ENCODE measurements at regions not wholly inside any gene's neighbourhood (a gene's known extent, or its start where the extent isn't known, plus 50 kb on each side); places are given as distances from the start of the nearest gene placed in this dataset.

- H4K91ac ChIP-seq (ENCODE audit: low read depth, low read length): no peak overlapping the region
These were observed 866.3 kb downstream of the ROBO2 start for GRCh38 chr3:77906102-77906709.

GRCh38 chr3:77913524-77914174, 873.8 kb downstream of the ROBO2 start:
- Histone ChIP-seq H2AFZ (ENCODE audit: insufficient read depth, low read length, poor library complexity) (no peak overlapping the region), H2BK5ac (ENCODE audit: low read depth, low read length, poor library complexity) (no peak overlapping the region), H3K9me3 (ENCODE audit: insufficient read depth, low read depth, low read length) (no peaks in the 10 kb centered on the region), H3K14ac (ENCODE audit: low read length) (no peak overlapping the region), H4K8ac (ENCODE audit: low read depth, low read length) (no peak overlapping the region), H3K4me3 (ENCODE audit: low read depth, low read length) (no peak overlapping the region), H3K36me3 (ENCODE audit: control insufficient read depth in 1 of 2, insufficient read depth in 2 of 2, low read length in 2 of 2) (no peaks in the 10 kb centered on the region), H2AK5ac (ENCODE audit: low read length) (no peak overlapping the region), H3K4me2 (ENCODE audit: low read length) (no peak overlapping the region), H4K12ac (ENCODE audit: low read depth, low read length) (no peak overlapping the region), H3K27me3 (ENCODE audit: insufficient read depth, low read length) (no peaks in the 10 kb centered on the region), H3K79me1 (ENCODE audit: low read length) (no peaks in the 10 kb centered on the region), H3K4ac (ENCODE audit: low read depth, low read length) (no peak overlapping the region), H3K79me2 (ENCODE audit: control insufficient read depth, insufficient read depth, low read length, poor library complexity) (no peaks in the 10 kb centered on the region), H2BK120ac (ENCODE audit: insufficient read depth, low read length, poor library complexity) (no peak overlapping the region), H3K9ac (ENCODE audit: low read length) (no peak overlapping the region), H2BK12ac (ENCODE audit: low read length) (no peak overlapping the region), H4K91ac (ENCODE audit: low read depth, low read length) (no peak overlapping the region), H3K18ac (ENCODE audit: low read length) (no peak overlapping the region), H3K4me1 (ENCODE audit: control insufficient read depth in 1 of 2, insufficient read depth in 2 of 2, low read length in 2 of 2) (no peaks in the 10 kb centered on the region), H3K23ac (ENCODE audit: low read length) (no peak overlapping the region), H3K27ac (ENCODE audit: low read depth, low read length) (no peak overlapping the region)
- no peak for DNase-seq
- WGBS (ENCODE audit: extremely low coverage, insufficient coverage, insufficient read length): no CpG with 5 or more reads among the region's 3 CpGs

More at GRCh38 chr3:77906102-77906709, 866.3 kb downstream of the ROBO2 start:
- Histone ChIP-seq H3K79me1 (ENCODE audit: low read length) (no peaks in the 10 kb centered on the region), H3K14ac (ENCODE audit: low read length) (no peak overlapping the region), H3K4ac (ENCODE audit: low read depth, low read length) (no peak overlapping the region), H3K27ac (ENCODE audit: low read depth, low read length) (no peak overlapping the region), H3K18ac (ENCODE audit: low read length) (no peak overlapping the region), H2AFZ (ENCODE audit: insufficient read depth, low read length, poor library complexity) (no peak overlapping the region), H2AK5ac (ENCODE audit: low read length) (no peak overlapping the region), H3K23ac (ENCODE audit: low read length) (no peak overlapping the region), H2BK120ac (ENCODE audit: insufficient read depth, low read length, poor library complexity) (no peak overlapping the region), H3K36me3 (ENCODE audit: control insufficient read depth in 1 of 2, insufficient read depth in 2 of 2, low read length in 2 of 2) (no peaks in the 10 kb centered on the region), H2BK12ac (ENCODE audit: low read length) (no peak overlapping the region), H4K8ac (ENCODE audit: low read depth, low read length) (no peak overlapping the region), H3K79me2 (ENCODE audit: control insufficient read depth, insufficient read depth, low read length, poor library complexity) (no peaks in the 10 kb centered on the region), H3K4me1 (ENCODE audit: control insufficient read depth in 1 of 2, insufficient read depth in 2 of 2, low read length in 2 of 2) (no peaks in the 10 kb centered on the region), H3K4me2 (ENCODE audit: low read length) (no peak overlapping the region), H3K9me3 (ENCODE audit: insufficient read depth, low read depth, low read length) (no peaks in the 10 kb centered on the region), H3K4me3 (ENCODE audit: low read depth, low read length) (no peak overlapping the region), H3K27me3 (ENCODE audit: insufficient read depth, low read length) (no peaks in the 10 kb centered on the region), H3K9ac (ENCODE audit: low read length) (no peak overlapping the region), H2BK5ac (ENCODE audit: low read depth, low read length, poor library complexity) (no peak overlapping the region), H4K12ac (ENCODE audit: low read depth, low read length) (no peak overlapping the region)
- DNase-seq: no peak
- WGBS (ENCODE audit: extremely low coverage, insufficient coverage, insufficient read length): no CpG with 5 or more reads among the region's 3 CpGs

- no peak overlapping the region for H2BK120ac ChIP-seq (ENCODE audit: insufficient read depth, low read length, poor library complexity)
- no peak overlapping the region for H3K9ac ChIP-seq (ENCODE audit: low read length)
- H3K4me3 ChIP-seq (ENCODE audit: low read depth, low read length): no peak overlapping the region
- H2AFZ ChIP-seq (ENCODE audit: insufficient read depth, low read length, poor library complexity): no peak overlapping the region
- no peak overlapping the region for H2AK5ac ChIP-seq (ENCODE audit: low read length)
- no peaks in the 10 kb centered on the region for H3K36me3 ChIP-seq (ENCODE audit: control insufficient read depth in 1 of 2, insufficient read depth in 2 of 2, low read length in 2 of 2)
- no peak overlapping the region for H4K12ac ChIP-seq (ENCODE audit: low read depth, low read length)
- no peaks in the 10 kb centered on the region for H3K79me2 ChIP-seq (ENCODE audit: control insufficient read depth, insufficient read depth, low read length, poor library complexity)
- no peak overlapping the region for H4K8ac ChIP-seq (ENCODE audit: low read depth, low read length)
- H3K9me3 ChIP-seq (ENCODE audit: insufficient read depth, low read depth, low read length): no peaks in the 10 kb centered on the region
- no peaks in the 10 kb centered on the region for H3K4me1 ChIP-seq (ENCODE audit: control insufficient read depth in 1 of 2, insufficient read depth in 2 of 2, low read length in 2 of 2)
- H2BK5ac ChIP-seq (ENCODE audit: low read depth, low read length, poor library complexity): no peak overlapping the region
- H3K79me1 ChIP-seq (ENCODE audit: low read length): no peaks in the 10 kb centered on the region
- H3K27me3 ChIP-seq (ENCODE audit: insufficient read depth, low read length): no peaks in the 10 kb centered on the region
- no peak for DNase-seq
- no peak overlapping the region for H2BK12ac ChIP-seq (ENCODE audit: low read length)
- no peak overlapping the region for H3K18ac ChIP-seq (ENCODE audit: low read length)
- no peak overlapping the region for H4K91ac ChIP-seq (ENCODE audit: low read depth, low read length)
- H3K23ac ChIP-seq (ENCODE audit: low read length): no peak overlapping the region
- no peak overlapping the region for H3K4ac ChIP-seq (ENCODE audit: low read depth, low read length)
- WGBS (ENCODE audit: extremely low coverage, insufficient coverage, insufficient read length): no CpG with 5 or more reads among the region's 2 CpGs
- H3K4me2 ChIP-seq (ENCODE audit: low read length): no peak overlapping the region
- H3K27ac ChIP-seq (ENCODE audit: low read depth, low read length): no peak overlapping the region
- no peak overlapping the region for H3K14ac ChIP-seq (ENCODE audit: low read length)
These were observed 875.4 kb downstream of the ROBO2 start for GRCh38 chr3:77915336-77915735.

GRCh38 chr3:77917225-77917624, 877.3 kb downstream of the ROBO2 start:
- no peak overlapping the region for H2AK5ac ChIP-seq (ENCODE audit: low read length)
- no peak overlapping the region for H3K27ac ChIP-seq (ENCODE audit: low read depth, low read length)
- no peaks in the 10 kb centered on the region for H3K27me3 ChIP-seq (ENCODE audit: insufficient read depth, low read length)
- no peak for DNase-seq
- no peak overlapping the region for H2AFZ ChIP-seq (ENCODE audit: insufficient read depth, low read length, poor library complexity)
- no peak overlapping the region for H4K91ac ChIP-seq (ENCODE audit: low read depth, low read length)
- H3K14ac ChIP-seq (ENCODE audit: low read length): no peak overlapping the region
- no peak overlapping the region for H4K12ac ChIP-seq (ENCODE audit: low read depth, low read length)
- no peaks in the 10 kb centered on the region for H3K36me3 ChIP-seq (ENCODE audit: control insufficient read depth in 1 of 2, insufficient read depth in 2 of 2, low read length in 2 of 2)
- H2BK5ac ChIP-seq (ENCODE audit: low read depth, low read length, poor library complexity): no peak overlapping the region
- H3K23ac ChIP-seq (ENCODE audit: low read length): no peak overlapping the region
- no CpG with 5 or more reads among the region's 2 CpGs for WGBS (ENCODE audit: extremely low coverage, insufficient coverage, insufficient read length)
- H3K79me1 ChIP-seq (ENCODE audit: low read length): no peaks in the 10 kb centered on the region
- no peak overlapping the region for H2BK12ac ChIP-seq (ENCODE audit: low read length)
- H3K18ac ChIP-seq (ENCODE audit: low read length): no peak overlapping the region
- H3K4me3 ChIP-seq (ENCODE audit: low read depth, low read length): no peak overlapping the region
- no peak overlapping the region for H2BK120ac ChIP-seq (ENCODE audit: insufficient read depth, low read length, poor library complexity)
- no peak overlapping the region for H3K4me2 ChIP-seq (ENCODE audit: low read length)
- no peaks in the 10 kb centered on the region for H3K9me3 ChIP-seq (ENCODE audit: insufficient read depth, low read depth, low read length)
- no peak overlapping the region for H4K8ac ChIP-seq (ENCODE audit: low read depth, low read length)
- no peak overlapping the region for H3K4ac ChIP-seq (ENCODE audit: low read depth, low read length)
- H3K9ac ChIP-seq (ENCODE audit: low read length): no peak overlapping the region
- H3K4me1 ChIP-seq (ENCODE audit: control insufficient read depth in 1 of 2, insufficient read depth in 2 of 2, low read length in 2 of 2): no peaks in the 10 kb centered on the region
- H3K79me2 ChIP-seq (ENCODE audit: control insufficient read depth, insufficient read depth, low read length, poor library complexity): no peaks in the 10 kb centered on the region
